GM23338 (cell line): ENCODE measurements at regions not wholly inside any gene's neighbourhood (a gene's known extent, or its start where the extent isn't known, plus 50 kb on each side); places are given as distances from the start of the nearest gene placed in this dataset.

ENCODE experiments used
- ATAC-seq: fragments of 200-7000 bp; cut with Tn5 transposase; 3 replicates; pipeline ENCODE4 v1.9.1; 2020
- DNase-seq: peaks from one replicate; pipeline ENCODE4 v3.0.0-alpha.2; 2015; ENCODE audit warnings: low spot score
- H2AFZ ChIP-seq: fragments of 200-600 bp; sonication (generic); 2 replicates; pipeline ENCODE4 v1.8.0; 2016; ENCODE audit warnings: antibody characterized with exemption, mild to moderate bottlenecking, moderate library complexity
- H3F3A ChIP-seq: fragments of 200-600 bp; sonication (generic); replicated peaks from 2 replicates; pipeline ENCODE4 v1.8.0; 2017; ENCODE audit warnings: antibody characterized with exemption, mixed run types, low read depth
- H3K27ac ChIP-seq: fragments of 200-600 bp; sonication (generic); 2 replicates; pipeline ENCODE4 v1.6.1; 2016; ENCODE audit warnings: low read depth
- H3K27me3 ChIP-seq: fragments of 200-600 bp; sonication (generic); 2 replicates; pipeline ENCODE4 v1.8.0; 2016; ENCODE audit warnings: mild to moderate bottlenecking, mixed run types, moderate library complexity; ENCODE audit not compliant: insufficient read depth
- H3K36me3 ChIP-seq: fragments of 200-600 bp; sonication (generic); 2 replicates; pipeline ENCODE4 v1.8.0; 2016; ENCODE audit warnings: mild to moderate bottlenecking; ENCODE audit not compliant: insufficient read depth
- H3K4me1 ChIP-seq: fragments of 200-600 bp; sonication (generic); 2 replicates; pipeline ENCODE4 v1.8.0; 2016; ENCODE audit warnings: mild to moderate bottlenecking, moderate library complexity; ENCODE audit not compliant: insufficient read depth
- H3K4me2 ChIP-seq: fragments of 200-600 bp; sonication (generic); 2 replicates; pipeline ENCODE4 v1.7.1; 2017; ENCODE audit warnings: mixed run types
- H3K4me3 ChIP-seq: fragments of 200-600 bp; sonication (generic); 2 replicates; pipeline ENCODE4 v1.6.1; 2016; ENCODE audit warnings: mixed run types
- H3K79me2 ChIP-seq: fragments of 200-600 bp; sonication (generic); replicated peaks from 2 replicates; pipeline ENCODE4 v1.8.0; 2017; ENCODE audit warnings: mild to moderate bottlenecking; ENCODE audit not compliant: insufficient read depth
- H3K9me2 ChIP-seq: fragments of 200-600 bp; sonication (generic); 2 replicates; pipeline ENCODE4 v1.8.0; 2017; ENCODE audit not compliant: insufficient read depth
- H4K20me1 ChIP-seq: fragments of 200-600 bp; sonication (generic); replicated peaks from 2 replicates; pipeline ENCODE4 v1.8.0; 2017; ENCODE audit warnings: mild to moderate bottlenecking; ENCODE audit not compliant: insufficient read depth
- H3K27ac Mint-ChIP-seq: 2 replicates; pipeline ENCODE4 v1.8.0; 2020; ENCODE audit warnings: inconsistent platforms, mild to moderate bottlenecking, moderate library complexity, mixed read lengths
- H3K27me3 Mint-ChIP-seq: 3 replicates; pipeline ENCODE4 v1.8.0; 2022; ENCODE audit warnings: low read depth, mild to moderate bottlenecking, moderate library complexity, mixed read lengths, inconsistent platforms; ENCODE audit not compliant: insufficient read depth, poor library complexity
- H3K36me3 Mint-ChIP-seq: 3 replicates; pipeline ENCODE4 v1.8.0; 2021; ENCODE audit warnings: low read depth, mild to moderate bottlenecking, inconsistent platforms, moderate library complexity, mixed read lengths
- H3K4me1 Mint-ChIP-seq: 3 replicates; pipeline ENCODE4 v1.8.0; 2020; ENCODE audit warnings: mild to moderate bottlenecking, inconsistent platforms, mixed read lengths
- H3K4me3 Mint-ChIP-seq: 3 replicates; pipeline ENCODE4 v1.8.0; 2021; ENCODE audit warnings: moderate library complexity, mild to moderate bottlenecking, inconsistent platforms, mixed read lengths
- H3K9me3 Mint-ChIP-seq: 3 replicates; pipeline ENCODE4 v1.8.0; 2020; ENCODE audit warnings: moderate library complexity, mild to moderate bottlenecking, inconsistent platforms, mixed read lengths
- CREB1 ChIP-seq: fragments of 250-450 bp; sonication (Bioruptor Pico); IDR thresholded peaks from 2 replicates; pipeline ENCODE4 v1.5.0; 2020; ENCODE audit warnings: low read depth, mild to moderate bottlenecking, moderate library complexity
- CTCF ChIP-seq, 2 experiments: fragments of 200-600 bp in 1 of 2; sonication (generic) in 1 of 2; conservative IDR thresholded peaks; 2 replicates each; pipeline versions ENCODE4 v1.5.1 to v1.6.1; 2016 to 2017; ENCODE audit warnings: antibody characterized with exemption in 2 of 2, low read depth in 2 of 2, mild to moderate bottlenecking in 2 of 2, moderate library complexity in 1 of 2
- ETS1 ChIP-seq: IDR thresholded peaks from 2 replicates; pipeline ENCODE4 v1.6.1; 2016; ENCODE audit warnings: antibody characterized with exemption
- EZH2 ChIP-seq: fragments of 200-600 bp; sonication (generic); IDR thresholded peaks from one replicate; pipeline ENCODE4 v1.8.0; 2017; ENCODE audit warnings: antibody characterized with exemption, mild to moderate bottlenecking, low read depth; ENCODE audit not compliant: unreplicated experiment
- EZH2phosphoT487 ChIP-seq: fragments of 200-600 bp; sonication (generic); IDR thresholded peaks from one replicate; pipeline ENCODE4 v1.8.1; 2018; ENCODE audit warnings: antibody characterized with exemption; ENCODE audit not compliant: unreplicated experiment
- JUNB ChIP-seq: IDR thresholded peaks from one replicate; pipeline ENCODE4 v1.6.1; 2016; ENCODE audit warnings: antibody characterized with exemption; ENCODE audit not compliant: unreplicated experiment
- NANOG ChIP-seq: IDR thresholded peaks from 2 replicates; pipeline ENCODE4 v1.6.1; 2016; ENCODE audit warnings: antibody characterized with exemption, borderline replicate concordance
- POLR2AphosphoS5 ChIP-seq: IDR thresholded peaks from 2 replicates; pipeline ENCODE4 v1.6.1; 2016; ENCODE audit warnings: antibody characterized with exemption, low read depth
- REST ChIP-seq: IDR thresholded peaks from one replicate; pipeline ENCODE4 v1.6.1; 2018; ENCODE audit warnings: antibody characterized with exemption; ENCODE audit not compliant: unreplicated experiment
- STAT1 ChIP-seq: IDR thresholded peaks from one replicate; pipeline ENCODE4 v1.6.1; 2016; ENCODE audit warnings: antibody characterized with exemption; ENCODE audit not compliant: unreplicated experiment
- ZNF114 ChIP-seq: fragments of 250-450 bp; sonication (Bioruptor Pico); IDR thresholded peaks from 2 replicates; pipeline ENCODE4 v1.5.0; 2020; ENCODE audit warnings: mild to moderate bottlenecking, moderate library complexity
- ZNF331 ChIP-seq: fragments of 250-450 bp; sonication (Bioruptor Pico); IDR thresholded peaks from 2 replicates; pipeline ENCODE4 v1.5.0; 2020; ENCODE audit warnings: low read depth, mild to moderate bottlenecking, moderate library complexity
- ZNF462 ChIP-seq: fragments of 250-450 bp; sonication (Bioruptor Pico); IDR thresholded peaks from 2 replicates; pipeline ENCODE4 v1.5.0; 2020; ENCODE audit warnings: mild to moderate bottlenecking, moderate library complexity

- TF ChIP-seq JUNB (no peak), STAT1 (no peak)
Measured at GRCh38 chr2:199202964-199203363, 254.8 kb downstream of the SATB2 start (continued).

- Histone ChIP-seq H3K4me1 (no peaks in the 10 kb centered on the region), H3K9me2 (peaks cover 20% of the 10 kb centered on the region), H3F3A (no peaks in the 10 kb centered on the region), H3K79me2 (no peaks in the 10 kb centered on the region), H3K27me3 (no peaks in the 10 kb centered on the region), H3K36me3 (no peaks in the 10 kb centered on the region), H3K4me2 (no peak overlapping the region), H2AFZ (no peak overlapping the region), H3K27ac (no peak overlapping the region), H4K20me1 (no peaks in the 10 kb centered on the region), H3K4me3 (no peak overlapping the region)
- no peak for TF ChIP-seq ZNF462
- no peak for TF ChIP-seq ZNF331 (CRISPR knock-in tag)
- TF ChIP-seq STAT1, result no peak
- TF ChIP-seq EZH2, result no peak
- no peak for TF ChIP-seq CREB1
- TF ChIP-seq NANOG, result no peak
- no peak for TF ChIP-seq REST
- TF ChIP-seq EZH2phosphoT487, result no peak
- no peak for TF ChIP-seq ZNF114 (CRISPR knock-in tag)
- TF ChIP-seq POLR2AphosphoS5, result no peak
- no peak for TF ChIP-seq ETS1
- no peak for TF ChIP-seq CTCF (conservative IDR thresholded peaks at IDR 0.05; ENCODE audit: low read depth in 2 of 2)
- Mint-ChIP-seq H3K4me3 (no peak overlapping the region), H3K9me3 (no peaks in the 10 kb centered on the region), H3K27ac (no peak overlapping the region), H3K27me3 (peaks cover 2% of the 10 kb centered on the region), H3K4me1 (peaks cover 9% of the 10 kb centered on the region), H3K36me3 (no peaks in the 10 kb centered on the region)
- ATAC-seq (no peak), DNase-seq (no peak)
Measured at GRCh38 chr2:199201539-199201938, 256.2 kb downstream of the SATB2 start.
